ENCODE measurements at regions not wholly inside any gene's neighbourhood (a gene's known extent, or its start where the extent isn't known, plus 50 kb on each side); places are given as distances from the start of the nearest gene placed in this dataset.

- TF ChIP-seq, protein P1, sequence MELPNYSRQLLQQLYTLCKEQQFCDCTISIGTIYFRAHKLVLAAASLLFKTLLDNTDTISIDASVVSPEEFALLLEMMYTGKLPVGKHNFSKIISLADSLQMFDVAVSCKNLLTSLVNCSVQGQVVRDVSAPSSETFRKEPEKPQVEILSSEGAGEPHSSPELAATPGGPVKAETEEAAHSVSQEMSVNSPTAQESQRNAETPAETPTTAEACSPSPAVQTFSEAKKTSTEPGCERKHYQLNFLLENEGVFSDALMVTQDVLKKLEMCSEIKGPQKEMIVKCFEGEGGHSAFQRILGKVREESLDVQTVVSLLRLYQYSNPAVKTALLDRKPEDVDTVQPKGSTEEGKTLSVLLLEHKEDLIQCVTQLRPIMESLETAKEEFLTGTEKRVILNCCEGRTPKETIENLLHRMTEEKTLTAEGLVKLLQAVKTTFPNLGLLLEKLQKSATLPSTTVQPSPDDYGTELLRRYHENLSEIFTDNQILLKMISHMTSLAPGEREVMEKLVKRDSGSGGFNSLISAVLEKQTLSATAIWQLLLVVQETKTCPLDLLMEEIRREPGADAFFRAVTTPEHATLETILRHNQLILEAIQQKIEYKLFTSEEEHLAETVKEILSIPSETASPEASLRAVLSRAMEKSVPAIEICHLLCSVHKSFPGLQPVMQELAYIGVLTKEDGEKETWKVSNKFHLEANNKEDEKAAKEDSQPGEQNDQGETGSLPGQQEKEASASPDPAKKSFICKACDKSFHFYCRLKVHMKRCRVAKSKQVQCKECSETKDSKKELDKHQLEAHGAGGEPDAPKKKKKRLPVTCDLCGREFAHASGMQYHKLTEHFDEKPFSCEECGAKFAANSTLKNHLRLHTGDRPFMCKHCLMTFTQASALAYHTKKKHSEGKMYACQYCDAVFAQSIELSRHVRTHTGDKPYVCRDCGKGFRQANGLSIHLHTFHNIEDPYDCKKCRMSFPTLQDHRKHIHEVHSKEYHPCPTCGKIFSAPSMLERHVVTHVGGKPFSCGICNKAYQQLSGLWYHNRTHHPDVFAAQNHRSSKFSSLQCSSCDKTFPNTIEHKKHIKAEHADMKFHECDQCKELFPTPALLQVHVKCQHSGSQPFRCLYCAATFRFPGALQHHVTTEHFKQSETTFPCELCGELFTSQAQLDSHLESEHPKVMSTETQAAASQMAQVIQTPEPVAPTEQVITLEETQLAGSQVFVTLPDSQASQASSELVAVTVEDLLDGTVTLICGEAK (IDR thresholded peaks at IDR 0.05; ENCODE audit: borderline replicate concordance) = no peak
Measured at GRCh38 chr2:41084321-41084720, 632.4 kb upstream of the SLC8A1 start (continued).

DNA sequence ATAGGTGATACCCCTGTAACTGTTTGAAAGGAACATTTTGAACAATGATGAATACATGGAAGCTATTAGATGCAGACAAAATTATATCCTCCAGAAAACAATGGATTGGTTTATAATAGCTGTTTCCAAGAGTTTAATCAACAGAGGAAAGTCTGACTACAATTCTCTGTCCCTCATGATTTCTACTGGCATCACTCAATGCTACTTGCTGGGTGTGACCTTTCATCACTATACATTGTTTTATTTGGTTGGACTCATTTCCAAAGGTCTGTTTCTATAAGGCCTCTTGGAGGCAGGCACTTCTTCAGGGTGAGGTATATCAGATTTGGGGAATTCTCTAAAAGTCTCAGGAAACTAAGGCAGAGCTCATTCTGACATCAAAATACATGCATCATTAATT, 636.1 kb upstream of the SLC8A1 start:
- H3K27ac ChIP-seq (ENCODE audit: control insufficient read depth, insufficient read depth) = no peak overlapping the region
- no peaks in the 10 kb centered on the region for H3K4me1 ChIP-seq (ENCODE audit: control insufficient read depth, insufficient read depth, low read length)
- in situ Hi-C loops (cut with MboI) = no loop called here
- no peak overlapping the region for H2AFZ ChIP-seq (ENCODE audit: control insufficient read depth, low read depth, low read length)
- no TSS peak for BruUV-seq (replicated peaks)
- H3K4me3 ChIP-seq = no peak overlapping the region
- ChIA-PET SMC1A (ENCODE audit: uncharacterized antibody, unreplicated experiment) (no interaction called here), RAD21 (ENCODE audit: unreplicated experiment) (no interaction called here), POLR2A (no interaction called here), CTCF (no interaction called here)
- H3K9me3 ChIP-seq (replicated peaks; ENCODE audit: control insufficient read depth, insufficient read depth, low read length) = no peaks in the 10 kb centered on the region
- no peak for DNase-seq (ENCODE audit: low read depth, low spot score)
- intact Hi-C loops (cut with micrococcal nuclease; ENCODE audit: unreplicated experiment) = no loop called here
- FAIRE-seq = no peak
- H3K27me3 ChIP-seq (replicated peaks in 1 of 2; ENCODE audit: control insufficient read depth in 2 of 2, insufficient read depth in 2 of 2, low read length in 1 of 2) = no peaks in the 10 kb centered on the region
- H3K36me3 ChIP-seq (ENCODE audit: control insufficient read depth in 2 of 2, insufficient read depth in 2 of 2, low read length in 1 of 2) = no peaks in the 10 kb centered on the region
- no peak overlapping the region for H3K4me2 ChIP-seq (ENCODE audit: control insufficient read depth, insufficient read depth)
- no peak overlapping the region for H3K9ac ChIP-seq (ENCODE audit: control insufficient read depth, insufficient read depth, low read length)
- no peaks in the 10 kb centered on the region for H3K79me2 ChIP-seq (ENCODE audit: control insufficient read depth, insufficient read depth, low read length)
- TF ChIP-seq RAD21 (IDR thresholded peaks at IDR 0.05; ENCODE audit: insufficient read depth, low read depth, low read length) (no peak), HDAC6 (IDR thresholded peaks at IDR 0.05; ENCODE audit: unreplicated experiment) (no peak), IKZF1 (conservative IDR thresholded peaks at IDR 0.05) (no peak), NFYA (IDR thresholded peaks at IDR 0.05; ENCODE audit: borderline replicate concordance, low read depth, low read length) (no peak), CBX3 (IDR thresholded peaks at IDR 0.05; ENCODE audit: borderline replicate concordance, low read depth) (no peak), NFIC (IDR thresholded peaks at IDR 0.05; ENCODE audit: low read depth, low read length) (no peak), SP1 (IDR thresholded peaks at IDR 0.05; ENCODE audit: low read depth, low read length) (no peak), ZNF622 (IDR thresholded peaks at IDR 0.05) (no peak), CREB1 (IDR thresholded peaks at IDR 0.05; ENCODE audit: low read depth) (no peak), RFX5 (IDR thresholded peaks at IDR 0.05; ENCODE audit: low read depth, low read length) (no peak), LARP7 (IDR thresholded peaks at IDR 0.05) (no peak), SIN3A (IDR thresholded peaks at IDR 0.05; ENCODE audit: low read depth, low read length) (no peak), CHD1 (IDR thresholded peaks at IDR 0.05; ENCODE audit: low read depth, low read length) (no peak), NBN (IDR thresholded peaks at IDR 0.05) (no peak), SMAD5 (IDR thresholded peaks at IDR 0.05; ENCODE audit: low read depth) (no peak), JUND (IDR thresholded peaks at IDR 0.05; ENCODE audit: low read depth, low read length) (no peak)
- TF ChIP-seq, protein P2, sequence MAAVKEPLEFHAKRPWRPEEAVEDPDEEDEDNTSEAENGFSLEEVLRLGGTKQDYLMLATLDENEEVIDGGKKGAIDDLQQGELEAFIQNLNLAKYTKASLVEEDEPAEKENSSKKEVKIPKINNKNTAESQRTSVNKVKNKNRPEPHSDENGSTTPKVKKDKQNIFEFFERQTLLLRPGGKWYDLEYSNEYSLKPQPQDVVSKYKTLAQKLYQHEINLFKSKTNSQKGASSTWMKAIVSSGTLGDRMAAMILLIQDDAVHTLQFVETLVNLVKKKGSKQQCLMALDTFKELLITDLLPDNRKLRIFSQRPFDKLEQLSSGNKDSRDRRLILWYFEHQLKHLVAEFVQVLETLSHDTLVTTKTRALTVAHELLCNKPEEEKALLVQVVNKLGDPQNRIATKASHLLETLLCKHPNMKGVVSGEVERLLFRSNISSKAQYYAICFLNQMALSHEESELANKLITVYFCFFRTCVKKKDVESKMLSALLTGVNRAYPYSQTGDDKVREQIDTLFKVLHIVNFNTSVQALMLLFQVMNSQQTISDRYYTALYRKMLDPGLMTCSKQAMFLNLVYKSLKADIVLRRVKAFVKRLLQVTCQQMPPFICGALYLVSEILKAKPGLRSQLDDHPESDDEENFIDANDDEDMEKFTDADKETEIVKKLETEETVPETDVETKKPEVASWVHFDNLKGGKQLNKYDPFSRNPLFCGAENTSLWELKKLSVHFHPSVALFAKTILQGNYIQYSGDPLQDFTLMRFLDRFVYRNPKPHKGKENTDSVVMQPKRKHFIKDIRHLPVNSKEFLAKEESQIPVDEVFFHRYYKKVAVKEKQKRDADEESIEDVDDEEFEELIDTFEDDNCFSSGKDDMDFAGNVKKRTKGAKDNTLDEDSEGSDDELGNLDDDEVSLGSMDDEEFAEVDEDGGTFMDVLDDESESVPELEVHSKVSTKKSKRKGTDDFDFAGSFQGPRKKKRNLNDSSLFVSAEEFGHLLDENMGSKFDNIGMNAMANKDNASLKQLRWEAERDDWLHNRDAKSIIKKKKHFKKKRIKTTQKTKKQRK (IDR thresholded peaks at IDR 0.05; ENCODE audit: low read depth, low read length) = no peak
- H4K20me1 ChIP-seq (ENCODE audit: control insufficient read depth, insufficient read depth) = no peaks in the 10 kb centered on the region
- no peak for ATAC-seq

Measured in GM12878 (cell line).